B cell (primary cell): ENCODE measurements at regions not wholly inside any gene's neighbourhood (a gene's known extent, or its start where the extent isn't known, plus 50 kb on each side); places are given as distances from the start of the nearest gene placed in this dataset.

ENCODE experiments used
- ATAC-seq: fragments of 200-7000 bp; cut with Tn5 transposase; one replicate; pipeline ENCODE4 v1.10.0; 2021; ENCODE audit warnings: low read depth, mild to moderate bottlenecking, moderate number of reproducible peaks, moderate library complexity
- CTCF ChIA-PET: fragments of 350-600 bp; sonication (Branson Sonifier 250); formaldehyde crosslinking; loops from one replicate; lab custom pipeline; 2021; ENCODE audit warnings: antibody characterized with exemption, inconsistent platforms; lab: Charles Lee
- POLR2A ChIA-PET: fragments of 350-600 bp; sonication (Branson Sonifier 250); formaldehyde crosslinking; loops from one replicate; lab custom pipeline; 2021; ENCODE audit warnings: antibody characterized with exemption; lab: Charles Lee
- DNase-seq: peaks from one replicate; pipeline ENCODE4 v3.0.0; 2013
- H2AFZ ChIP-seq: 2 replicates; pipeline ENCODE4 v1.6.1; 2012; ENCODE audit warnings: mild to moderate bottlenecking, low read depth, low read length; ENCODE audit not compliant: insufficient read depth, poor library complexity, severe bottlenecking
- H3K27ac ChIP-seq, 2 donors: 1 replicate in 1 of 2; 2 replicates in 1 of 2; pipeline ENCODE4 v1.5.1; 2012 to 2013; ENCODE audit warnings: low read length in 2 of 2, mild to moderate bottlenecking in 2 of 2, moderate library complexity in 1 of 2
- H3K27me3 ChIP-seq, 4 experiments: fragments of 200-600 bp in 1 of 4; sonication (generic) in 1 of 4; replicated peaks in 1 of 4; 1 replicate in 2 of 4; 2 replicates in 2 of 4; pipeline versions ENCODE4 v1.6.1 to v1.7.0; 2013 to 2016; ENCODE audit warnings: low read length in 3 of 4, mild to moderate bottlenecking in 2 of 4, mixed read lengths in 1 of 4, moderate library complexity in 1 of 4; ENCODE audit not compliant: insufficient read depth in 4 of 4, control insufficient read depth in 3 of 4; ENCODE audit errors: control extremely low read depth in 1 of 4
- H3K36me3 ChIP-seq, 2 experiments: replicated peaks in 1 of 2; 1 replicate in 1 of 2; 2 replicates in 1 of 2; pipeline versions ENCODE4 v1.6.1 to v1.7.1; 2013; ENCODE audit warnings: low read length in 1 of 2; ENCODE audit not compliant: insufficient read depth in 2 of 2, control insufficient read depth in 1 of 2; ENCODE audit errors: control extremely low read depth in 1 of 2, extremely low read depth in 1 of 2
- H3K4me1 ChIP-seq, 2 donors: fragments of 200-600 bp in 1 of 2; sonication (generic) in 1 of 2; 1 replicate in 1 of 2; 2 replicates in 1 of 2; pipeline versions ENCODE4 v1.5.1 to v1.6.1; 2013 to 2017; ENCODE audit warnings: low read length in 2 of 2; ENCODE audit not compliant: control insufficient read depth in 2 of 2, insufficient read depth in 2 of 2
- H3K4me2 ChIP-seq: replicated peaks from 2 replicates; pipeline ENCODE3; 2012; ENCODE audit warnings: mild to moderate bottlenecking, low read depth, low read length; ENCODE audit not compliant: poor library complexity, severe bottlenecking
- H3K4me3 ChIP-seq, 5 experiments: fragments of 200-600 bp in 1 of 5; sonication (generic) in 1 of 5; 1 replicate in 3 of 5; 2 replicates in 2 of 5; pipeline versions ENCODE4 v1.5.1 to v1.7.0; 2011 to 2016; ENCODE audit warnings: low read length in 4 of 5, mild to moderate bottlenecking in 4 of 5, low read depth in 2 of 5, control low read depth in 1 of 5, moderate library complexity in 1 of 5; ENCODE audit not compliant: insufficient read depth in 1 of 5; ENCODE audit errors: control extremely low read depth in 1 of 5, extremely low read depth in 1 of 5
- H3K79me2 ChIP-seq: fragments of 200-600 bp; sonication (generic); one replicate; pipeline ENCODE4 v1.6.0; 2016; ENCODE audit warnings: low read length; ENCODE audit not compliant: control insufficient read depth, insufficient read depth
- H3K9ac ChIP-seq: fragments of 200-600 bp; sonication (generic); 2 replicates; pipeline ENCODE4 v1.6.1; 2017; ENCODE audit warnings: mild to moderate bottlenecking, low read length, moderate library complexity
- H3K9me3 ChIP-seq, 3 donors: one replicate each; pipeline versions ENCODE4 v1.6.1 to v1.7.1; 2013; ENCODE audit warnings: low read length in 2 of 3; ENCODE audit not compliant: control insufficient read depth in 2 of 3, insufficient read depth in 1 of 3; ENCODE audit errors: control extremely low read depth in 1 of 3
- H4K20me1 ChIP-seq: 2 replicates; pipeline ENCODE4 v1.6.0; 2012; ENCODE audit warnings: mild to moderate bottlenecking, low read length; ENCODE audit not compliant: insufficient read depth, control insufficient read depth, poor library complexity, severe bottlenecking
- H3K27ac Mint-ChIP-seq: one replicate; pipeline ENCODE4 v1.8.0; 2021; ENCODE audit warnings: mixed read lengths
- H3K27me3 Mint-ChIP-seq: one replicate; pipeline ENCODE4 v1.8.0; 2021; ENCODE audit warnings: mixed read lengths
- H3K4me1 Mint-ChIP-seq: one replicate; pipeline ENCODE4 v1.8.0; 2021; ENCODE audit warnings: mixed read lengths
- H3K4me3 Mint-ChIP-seq: one replicate; pipeline ENCODE4 v1.8.0; 2021; ENCODE audit warnings: mixed read lengths
- H3K9me3 Mint-ChIP-seq: one replicate; pipeline ENCODE4 v1.8.0; 2022; ENCODE audit warnings: mixed read lengths; ENCODE audit not compliant: insufficient read depth
- CTCF ChIP-seq: fragments of 200-600 bp; IDR thresholded peaks from one replicate; pipeline ENCODE4 v1.8.0; 2022; ENCODE audit warnings: antibody characterized with exemption, mild to moderate bottlenecking
- EZH2 ChIP-seq: IDR thresholded peaks from 2 replicates; pipeline ENCODE4 v1.6.1; 2012; ENCODE audit warnings: borderline replicate concordance, low read depth, mild to moderate bottlenecking, moderate library complexity, low read length; ENCODE audit not compliant: insufficient read depth, poor library complexity, severe bottlenecking
- WGBS: methylation state at CpG from one replicate; pipeline ENCODE4 v1.1.5; 2013; ENCODE audit warnings: missing lambda C conversion rate; ENCODE audit not compliant: insufficient coverage; 5-methylcytosine and 5-hydroxymethylcytosine counted together
- intact Hi-C: fragments of 100-400 bp; cut with micrococcal nuclease; formaldehyde crosslinking; loops from one replicate; pipeline ENCODE4 v1.10.0; 2022

- no peaks in the 10 kb centered on the region for H3K4me1 ChIP-seq
- TF ChIP-seq EZH2, result no peak
- no peak for TF ChIP-seq CTCF
- no peak overlapping the region for H3K27ac Mint-ChIP-seq
- ChIA-PET POLR2A (no interaction called here), CTCF (no interaction called here)
- H3K4me3 Mint-ChIP-seq, result no peak overlapping the region
- H3K9me3 ChIP-seq, result peaks cover 0 to 4% (median 0%) of the 10 kb centered on the region in 3 donors
- peaks cover 2% of the 10 kb centered on the region for H3K9me3 Mint-ChIP-seq
- no peak overlapping the region for H3K9ac ChIP-seq
- DNase-seq (no peak), ATAC-seq (no peak)
- no peaks in the 10 kb centered on the region for H3K4me1 Mint-ChIP-seq
- H3K27ac ChIP-seq, result no peak overlapping the region
- no peak overlapping the region for H3K4me2 ChIP-seq
- peaks cover 0 to 4% (median 0%) of the 10 kb centered on the region in 4 experiments for H3K27me3 ChIP-seq
- H3K36me3 ChIP-seq, result no peaks in the 10 kb centered on the region
- H3K27me3 Mint-ChIP-seq, result peaks cover 9% of the 10 kb centered on the region
- H3K4me3 ChIP-seq, result no peak overlapping the region
- no peaks in the 10 kb centered on the region for H3K79me2 ChIP-seq
- H4K20me1 ChIP-seq, result no peaks in the 10 kb centered on the region
- 100% methylated on average over 1 of the region's 2 CpGs for WGBS
- intact Hi-C loops, result no loop called here
- no peak overlapping the region for H2AFZ ChIP-seq
Observed at GRCh38 chr16:55406651-55407050, 72.3 kb upstream of the MMP2 start.

- no peak overlapping the region for H3K4me3 Mint-ChIP-seq
- no peak overlapping the region for H2AFZ ChIP-seq
- H4K20me1 ChIP-seq, result no peaks in the 10 kb centered on the region
- peaks cover 0 to 1% (median 0%) of the 10 kb centered on the region in 4 experiments for H3K27me3 ChIP-seq
- TF ChIP-seq CTCF (no peak), EZH2 (no peak)
- 90% methylated on average over 6 of the region's 6 CpGs for WGBS
- ChIA-PET CTCF (no interaction called here), POLR2A (no interaction called here)
- H3K9me3 Mint-ChIP-seq, result peaks cover 2% of the 10 kb centered on the region
- no peak overlapping the region for H3K9ac ChIP-seq
- no peak overlapping the region for H3K27ac ChIP-seq
- no peaks in the 10 kb centered on the region for H3K4me1 Mint-ChIP-seq
- H3K4me1 ChIP-seq, result no peaks in the 10 kb centered on the region
- H3K4me2 ChIP-seq, result no peak overlapping the region
- H3K27ac Mint-ChIP-seq, result no peak overlapping the region
- H3K4me3 ChIP-seq, result no peak overlapping the region
- no peaks in the 10 kb centered on the region for H3K36me3 ChIP-seq
- intact Hi-C loops, result no loop called here
- peaks cover 3% of the 10 kb centered on the region for H3K27me3 Mint-ChIP-seq
- no peak for DNase-seq
- no peaks in the 10 kb centered on the region for H3K79me2 ChIP-seq
- peaks cover 0 to 4% (median 0%) of the 10 kb centered on the region in 3 donors for H3K9me3 ChIP-seq
- no peak for ATAC-seq
Observed at GRCh38 chr16:55408661-55409060, 70.3 kb upstream of the MMP2 start.
